GM12891 (cell line): ENCODE measurements at regions not wholly inside any gene's neighbourhood (a gene's known extent, or its start where the extent isn't known, plus 50 kb on each side); places are given as distances from the start of the nearest gene placed in this dataset.
"Not testable (repeated sequence)": the region's sequence is repeated elsewhere in the genome, so short reads cannot be mapped to it uniquely, and the experiment has no call there.

Source experiments
- PAX5 ChIP-seq: IDR thresholded peaks from 2 replicates; pipeline ENCODE4 v1.6.1; 2011; ENCODE audit warnings: low read length, moderate library complexity, mild to moderate bottlenecking; ENCODE audit not compliant: insufficient read depth, severe bottlenecking
- POLR2A ChIP-seq: IDR thresholded peaks from 2 replicates; pipeline ENCODE4 v1.6.1; 2011; ENCODE audit warnings: low read depth, low read length, control low read depth
- POLR2AphosphoS5 ChIP-seq: IDR thresholded peaks from 2 replicates; pipeline ENCODE4 v1.6.1; 2011; ENCODE audit warnings: low read depth, low read length, control low read depth
- POU2F2 ChIP-seq: IDR thresholded peaks from 2 replicates; pipeline ENCODE4 v1.6.1; 2011; ENCODE audit warnings: low read depth, mild to moderate bottlenecking, control low read depth, low read length, moderate library complexity
- SPI1 ChIP-seq: IDR thresholded peaks from 2 replicates; pipeline ENCODE4 v1.6.1; 2011; ENCODE audit warnings: low read depth, low read length, control low read depth
- TAF1 ChIP-seq: IDR thresholded peaks from 2 replicates; pipeline ENCODE4 v1.6.1; 2011; ENCODE audit warnings: low read depth, low read length, control low read depth

GRCh38 chr20:5386846-5387245 lies 70.1 kb upstream of the PROKR2 start:
- not testable (repeated sequence) for TF ChIP-seq POLR2A, TAF1, POLR2AphosphoS5, PAX5, POU2F2
- peak; percentile 53 for TF ChIP-seq SPI1
